ENCODE measurements at regions not wholly inside any gene's neighbourhood (a gene's known extent, or its start where the extent isn't known, plus 50 kb on each side); places are given as distances from the start of the nearest gene placed in this dataset.

- H3K4me3 ChIP-seq (ENCODE audit: low read depth, low read length) = no peak overlapping the region
- DNase-seq (ENCODE audit: low read depth) = no peak
Measured at GRCh38 chr4:22336822-22337221, 179.0 kb downstream of the ADGRA3 start.

GRCh38 chr4:22334155-22334554 lies 181.7 kb downstream of the ADGRA3 start:
- no peak for DNase-seq (ENCODE audit: low read depth)
- H3K4me3 ChIP-seq (ENCODE audit: low read depth, low read length) = no peak overlapping the region

- DNase-seq (ENCODE audit: low read depth) = no peak
- no peak overlapping the region for H3K4me3 ChIP-seq (ENCODE audit: low read depth, low read length)
Measured at GRCh38 chr4:22324422-22324821, 191.4 kb downstream of the ADGRA3 start.

GRCh38 chr4:22323691-22324090 lies 192.2 kb downstream of the ADGRA3 start:
- no peak for DNase-seq (ENCODE audit: low read depth)
- H3K4me3 ChIP-seq (ENCODE audit: low read depth, low read length) = no peak overlapping the region

GRCh38 chr4:22322996-22323395 lies 192.9 kb downstream of the ADGRA3 start:
- no peak overlapping the region for H3K4me3 ChIP-seq (ENCODE audit: low read depth, low read length)
- no peak for DNase-seq (ENCODE audit: low read depth)

- H3K4me3 ChIP-seq (ENCODE audit: low read depth, low read length) = no peak overlapping the region
- DNase-seq (ENCODE audit: low read depth) = no peak
Measured at GRCh38 chr4:22315628-22316027, 200.2 kb downstream of the ADGRA3 start.

- no peak for DNase-seq (ENCODE audit: low read depth)
- H3K4me3 ChIP-seq (ENCODE audit: low read depth, low read length) = no peak overlapping the region
Measured at GRCh38 chr4:22313976-22314375, 201.9 kb downstream of the ADGRA3 start.

- H3K4me3 ChIP-seq (ENCODE audit: low read depth, low read length) = no peak overlapping the region
Measured at GRCh38 chr4:22312113-22312512, 203.8 kb downstream of the ADGRA3 start.

GRCh38 chr4:22301253-22301652 lies 214.6 kb downstream of the ADGRA3 start:
- H3K4me3 ChIP-seq (ENCODE audit: low read depth, low read length) = no peak overlapping the region
- DNase-seq (ENCODE audit: low read depth) = no peak

More at GRCh38 chr4:22312113-22312512, 203.8 kb downstream of the ADGRA3 start:
- DNase-seq (ENCODE audit: low read depth) = no peak

- no peak for DNase-seq (ENCODE audit: low read depth)
- no peak overlapping the region for H3K4me3 ChIP-seq (ENCODE audit: low read depth, low read length)
Measured at GRCh38 chr4:22299678-22300077, 216.2 kb downstream of the ADGRA3 start.

GRCh38 chr4:22287631-22288030 lies 228.2 kb downstream of the ADGRA3 start:
- H3K4me3 ChIP-seq (ENCODE audit: low read depth, low read length) = no peak overlapping the region
- DNase-seq (ENCODE audit: low read depth) = no peak

GRCh38 chr4:22268350-22269025 lies 247.4 kb downstream of the ADGRA3 start:
- no peak overlapping the region for H3K4me3 ChIP-seq (ENCODE audit: low read depth, low read length)
- no peak for DNase-seq (ENCODE audit: low read depth)

- no peak overlapping the region for H3K4me3 ChIP-seq (ENCODE audit: low read depth, low read length)
- no peak for DNase-seq (ENCODE audit: low read depth)
Measured at GRCh38 chr4:22264261-22264660, 251.6 kb downstream of the ADGRA3 start.

- H3K4me3 ChIP-seq (ENCODE audit: low read depth, low read length) = no peak overlapping the region
- no peak for DNase-seq (ENCODE audit: low read depth)
Measured at GRCh38 chr4:22253431-22253830, 262.4 kb downstream of the ADGRA3 start.

GRCh38 chr4:22246847-22247246 lies 269.0 kb downstream of the ADGRA3 start:
- no peak for DNase-seq (ENCODE audit: low read depth)
- H3K4me3 ChIP-seq (ENCODE audit: low read depth, low read length) = no peak overlapping the region

- no peak for DNase-seq (ENCODE audit: low read depth)
- no peak overlapping the region for H3K4me3 ChIP-seq (ENCODE audit: low read depth, low read length)
Measured at GRCh38 chr4:22245294-22245693, 270.6 kb downstream of the ADGRA3 start.

- no peak for DNase-seq (ENCODE audit: low read depth)
- no peak overlapping the region for H3K4me3 ChIP-seq (ENCODE audit: low read depth, low read length)
Measured at GRCh38 chr4:22241415-22241814, 274.5 kb downstream of the ADGRA3 start.

- no peak overlapping the region for H3K4me3 ChIP-seq (ENCODE audit: low read depth, low read length)
- no peak for DNase-seq (ENCODE audit: low read depth)
Measured at GRCh38 chr4:22240814-22241213, 275.1 kb downstream of the ADGRA3 start.

- no peak for DNase-seq (ENCODE audit: low read depth)
- no peak overlapping the region for H3K4me3 ChIP-seq (ENCODE audit: low read depth, low read length)
Measured at GRCh38 chr4:22238742-22239141, 277.1 kb downstream of the ADGRA3 start.

- no peak for DNase-seq (ENCODE audit: low read depth)
- no peak overlapping the region for H3K4me3 ChIP-seq (ENCODE audit: low read depth, low read length)
Measured at GRCh38 chr4:22237846-22238494, 277.9 kb downstream of the ADGRA3 start.

- H3K4me3 ChIP-seq (ENCODE audit: low read depth, low read length) = no peak overlapping the region
- DNase-seq (ENCODE audit: low read depth) = no peak
Measured at GRCh38 chr4:22237155-22237751, 278.6 kb downstream of the ADGRA3 start.
